Skeletal muscle satellite cell (primary cell): ENCODE measurements at regions not wholly inside any gene's neighbourhood (a gene's known extent, or its start where the extent isn't known, plus 50 kb on each side); places are given as distances from the start of the nearest gene placed in this dataset.

Experiments
- H3K27me3 ChIP-seq: 2 replicates; pipeline ENCODE4 v1.7.0; 2013; ENCODE audit warnings: low read length; ENCODE audit not compliant: control insufficient read depth, insufficient read depth
- H3K36me3 ChIP-seq: 2 replicates; pipeline ENCODE4 v1.7.0; 2013; ENCODE audit warnings: mild to moderate bottlenecking, control low read depth, low read length; ENCODE audit not compliant: insufficient read depth
- H3K4me1 ChIP-seq: 2 replicates; pipeline ENCODE4 v1.7.0; 2013; ENCODE audit warnings: low read length; ENCODE audit not compliant: control insufficient read depth, insufficient read depth
- H3K4me2 ChIP-seq: 2 replicates; pipeline ENCODE4 v1.7.0; 2013; ENCODE audit warnings: mild to moderate bottlenecking, low read length
- H3K4me3 ChIP-seq: 2 replicates; pipeline ENCODE4 v1.7.0; 2013; ENCODE audit warnings: low read length
- H3K9ac ChIP-seq: 2 replicates; pipeline ENCODE4 v1.7.0; 2013; ENCODE audit warnings: mild to moderate bottlenecking, low read depth, low read length, moderate library complexity
- H3K9me3 ChIP-seq: replicated peaks from 2 replicates; pipeline ENCODE4 v1.7.0; 2013; ENCODE audit warnings: mild to moderate bottlenecking, control low read depth, low read length

DNA sequence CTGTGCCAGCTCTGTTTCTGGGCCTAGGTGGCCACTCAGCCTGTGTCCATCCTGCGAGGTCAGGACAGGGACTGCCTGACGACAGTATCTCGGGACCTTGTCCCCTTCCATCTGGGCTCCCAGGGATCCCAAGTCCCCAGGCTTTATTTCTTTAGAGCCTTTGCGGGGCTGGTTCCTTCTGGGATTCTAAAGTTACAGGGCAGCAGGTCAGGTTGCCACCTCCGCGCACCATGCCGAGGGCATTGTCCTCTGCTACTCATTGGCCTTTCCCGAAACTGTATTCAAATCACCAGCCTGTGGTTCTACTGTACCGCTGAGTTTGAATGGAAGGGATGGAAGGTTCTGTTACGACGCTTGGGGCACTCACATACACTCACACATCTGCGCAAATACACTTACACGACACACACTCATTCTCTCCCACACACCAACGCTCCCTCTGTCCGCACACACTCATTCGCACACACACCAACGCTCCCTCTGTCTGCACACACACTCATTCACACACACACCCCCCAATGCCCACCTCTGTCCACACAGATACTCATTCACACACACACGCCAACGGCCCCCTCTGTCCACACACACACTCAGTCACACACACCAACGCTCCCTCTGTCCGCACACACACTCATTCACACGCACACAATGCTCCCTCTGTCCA is 59.8 kb upstream of the THBS2 start:
- Histone ChIP-seq H3K27me3 (no peaks in the 10 kb centered on the region), H3K9me3 (no peaks in the 10 kb centered on the region), H3K4me1 (peaks cover 3% of the 10 kb centered on the region), H3K4me2 (no peak overlapping the region), H3K36me3 (no peaks in the 10 kb centered on the region), H3K4me3 (no peak overlapping the region), H3K9ac (no peak overlapping the region)

DNA sequence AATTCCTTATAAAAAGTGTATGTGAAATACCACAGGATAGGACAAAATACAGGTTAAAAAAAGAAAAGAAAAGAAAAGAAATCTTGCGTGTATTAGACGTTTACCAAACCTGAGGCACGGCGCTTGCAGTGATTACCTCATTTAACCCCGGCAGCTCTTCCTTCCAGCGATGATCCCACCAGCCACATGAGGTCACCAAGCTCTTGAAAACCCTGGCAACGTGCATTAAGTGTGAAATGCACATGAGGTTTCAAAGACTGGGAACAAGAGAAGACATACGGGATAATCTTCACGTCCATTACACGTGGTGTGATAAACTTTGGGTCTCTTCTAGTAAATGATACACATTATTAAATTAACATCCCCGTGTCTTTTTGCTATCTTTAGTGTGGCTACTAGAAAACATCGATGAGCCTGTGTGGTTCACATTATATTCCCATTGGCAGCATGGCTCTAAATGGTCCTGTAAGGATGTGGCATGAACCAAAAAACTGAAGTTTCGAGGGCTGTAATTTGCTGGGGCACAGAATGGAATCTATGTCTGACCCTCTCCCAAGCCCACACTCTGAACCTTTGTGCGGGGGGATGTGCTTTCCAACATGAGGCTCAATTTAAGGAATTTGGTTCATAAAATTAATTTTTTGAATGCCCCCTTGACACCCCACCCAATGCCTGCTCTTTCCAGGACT is 59.2 kb upstream of the THBS2 start:
- Histone ChIP-seq H3K9me3 (no peaks in the 10 kb centered on the region), H3K4me1 (peaks cover 3% of the 10 kb centered on the region), H3K36me3 (no peaks in the 10 kb centered on the region), H3K4me3 (no peak overlapping the region), H3K4me2 (no peak overlapping the region), H3K27me3 (no peaks in the 10 kb centered on the region), H3K9ac (no peak overlapping the region)

DNA sequence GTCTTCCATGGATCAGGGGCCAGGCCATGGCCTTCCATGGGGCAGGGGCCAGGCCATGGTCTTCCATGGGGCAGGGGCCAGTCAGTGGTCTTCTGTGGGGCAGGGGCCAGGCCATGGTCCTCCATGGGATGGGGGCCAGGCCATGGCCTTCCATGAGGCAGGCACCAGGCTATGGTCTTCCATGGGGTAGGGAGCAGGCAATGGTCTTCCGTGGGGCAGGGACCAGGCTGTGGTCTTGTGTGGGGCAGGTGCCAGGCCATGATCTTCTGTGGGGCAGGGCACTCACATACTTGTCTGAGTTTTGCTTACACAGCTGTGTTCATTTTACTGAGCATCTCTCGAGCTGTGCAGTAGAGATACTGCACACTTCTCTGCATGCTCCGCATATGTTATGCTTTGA is 57.3 kb upstream of the THBS2 start:
- Histone ChIP-seq H3K9ac (no peak overlapping the region), H3K9me3 (no peaks in the 10 kb centered on the region), H3K4me2 (no peak overlapping the region), H3K27me3 (no peaks in the 10 kb centered on the region), H3K4me1 (peaks cover 3% of the 10 kb centered on the region), H3K36me3 (no peaks in the 10 kb centered on the region), H3K4me3 (no peak overlapping the region)
